Brain microvascular endothelial cell (primary cell): ENCODE measurements at regions not wholly inside any gene's neighbourhood (a gene's known extent, or its start where the extent isn't known, plus 50 kb on each side); places are given as distances from the start of the nearest gene placed in this dataset.

Source experiments
- DNase-seq: peaks from one replicate; pipeline ENCODE4 v3.0.0-alpha.2; 2020
- H3K27ac ChIP-seq: fragments of 250-450 bp; sonication (Bioruptor Pico); 2 replicates; pipeline ENCODE4 v1.5.1; 2020; ENCODE audit warnings: mild to moderate bottlenecking, moderate library complexity
- H3K27me3 ChIP-seq: fragments of 250-450 bp; sonication (Bioruptor Pico); replicated peaks from 2 replicates; pipeline ENCODE4 v1.5.1; 2020; ENCODE audit warnings: mild to moderate bottlenecking
- H3K36me3 ChIP-seq: fragments of 250-450 bp; sonication (Bioruptor Pico); replicated peaks from 2 replicates; pipeline ENCODE4 v1.5.1; 2020; ENCODE audit warnings: mild to moderate bottlenecking
- H3K4me3 ChIP-seq: 2 replicates; pipeline ENCODE4 v1.5.1; 2011; ENCODE audit warnings: low read depth, mild to moderate bottlenecking, control low read depth, low read length, moderate library complexity
- CTCF ChIP-seq: IDR thresholded peaks from 2 replicates; pipeline ENCODE4 v1.5.1; 2011; ENCODE audit warnings: low read depth, mild to moderate bottlenecking, moderate library complexity, low read length, control low read depth, inconsistent platforms; ENCODE audit errors: missing control alignments
- in situ Hi-C: cut with HindIII; loops from 2 replicates; pipeline ENCODE4 v1.10.0; 2017; ENCODE audit warnings: low sequenced_read_pairs, low pct_ligation_motif_present

- no peak for TF ChIP-seq CTCF
- no peak overlapping the region for H3K27ac ChIP-seq
- no peaks in the 10 kb centered on the region for H3K36me3 ChIP-seq
- in situ Hi-C loops: no loop called here
- H3K4me3 ChIP-seq: no peak overlapping the region
- H3K27me3 ChIP-seq: no peaks in the 10 kb centered on the region
- no peak for DNase-seq
Measured at GRCh38 chr6:72497186-72497585, 124.7 kb upstream of the KCNQ5 start.

GRCh38 chr6:72500669-72501068 lies 121.2 kb upstream of the KCNQ5 start:
- in situ Hi-C loops: no loop called here
- H3K27me3 ChIP-seq: no peaks in the 10 kb centered on the region

DNA sequence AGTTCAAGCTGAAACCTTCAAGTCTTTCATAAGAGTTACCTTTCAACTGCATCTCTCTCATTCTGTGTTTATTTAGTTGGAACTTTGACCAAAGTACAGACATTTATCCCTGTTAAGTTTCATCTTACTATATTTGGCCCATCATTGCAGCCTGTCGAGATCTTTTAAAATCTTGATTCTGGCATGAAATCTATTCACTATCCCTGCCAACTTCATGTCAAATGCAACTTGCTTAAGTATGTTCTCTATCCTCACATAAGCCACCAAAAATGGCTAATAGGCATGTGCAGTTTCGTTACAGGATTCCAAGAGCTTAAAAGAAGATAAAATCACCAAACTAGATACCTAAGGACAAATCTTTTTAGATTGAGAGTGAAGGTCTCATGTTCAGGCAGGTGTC lies 117.5 kb upstream of the KCNQ5 start:
- TF ChIP-seq CTCF: no peak
- in situ Hi-C loops: no loop called here
- H3K27me3 ChIP-seq: no peaks in the 10 kb centered on the region
- H3K4me3 ChIP-seq: no peak overlapping the region
- no peak for DNase-seq
- no peak overlapping the region for H3K27ac ChIP-seq
- no peaks in the 10 kb centered on the region for H3K36me3 ChIP-seq

More at GRCh38 chr6:72500669-72501068, 121.2 kb upstream of the KCNQ5 start:
- Histone ChIP-seq H3K27ac (no peak overlapping the region), H3K4me3 (no peak overlapping the region), H3K36me3 (no peaks in the 10 kb centered on the region)
- DNase-seq: no peak
- TF ChIP-seq CTCF: no peak

GRCh38 chr6:72505446-72505845 lies 116.4 kb upstream of the KCNQ5 start:
- H3K36me3 ChIP-seq: no peaks in the 10 kb centered on the region
- H3K4me3 ChIP-seq: no peak overlapping the region
- no peaks in the 10 kb centered on the region for H3K27me3 ChIP-seq
- DNase-seq: no peak
- TF ChIP-seq CTCF: no peak
- H3K27ac ChIP-seq: no peak overlapping the region
- in situ Hi-C loops: no loop called here

- Histone ChIP-seq H3K36me3 (no peaks in the 10 kb centered on the region), H3K4me3 (no peak overlapping the region), H3K27ac (no peak overlapping the region), H3K27me3 (no peaks in the 10 kb centered on the region)
- TF ChIP-seq CTCF: no peak
- in situ Hi-C loops: no loop called here
- no peak for DNase-seq
Measured at GRCh38 chr6:72519871-72520270, 102.0 kb upstream of the KCNQ5 start.

GRCh38 chr6:72521684-72522083 lies 100.2 kb upstream of the KCNQ5 start:
- in situ Hi-C loops: no loop called here
- Histone ChIP-seq H3K27ac (no peak overlapping the region), H3K4me3 (no peak overlapping the region), H3K27me3 (no peaks in the 10 kb centered on the region), H3K36me3 (no peaks in the 10 kb centered on the region)
- DNase-seq: no peak
- TF ChIP-seq CTCF: no peak
